CD14-positive monocyte (primary cell): ENCODE measurements at regions not wholly inside any gene's neighbourhood (a gene's known extent, or its start where the extent isn't known, plus 50 kb on each side); places are given as distances from the start of the nearest gene placed in this dataset.

Source experiments
- DNase-seq, 3 donors: peaks; one replicate each; pipeline ENCODE4 v3.0.0-alpha.2; 2011 to 2022
- H2AFZ ChIP-seq: 2 replicates; pipeline ENCODE4 v1.6.0; 2012; ENCODE audit warnings: mild to moderate bottlenecking, low read depth, low read length, inconsistent platforms; ENCODE audit not compliant: insufficient read depth, poor library complexity, severe bottlenecking
- H3K27ac ChIP-seq, 2 donors: 1 replicate in 1 of 2; 2 replicates in 1 of 2; pipeline ENCODE4 v1.5.1; 2012 to 2013; ENCODE audit warnings: low read length in 2 of 2, control low read depth in 1 of 2, inconsistent platforms in 1 of 2, low read depth in 1 of 2, mild to moderate bottlenecking in 1 of 2
- H3K27me3 ChIP-seq, 2 donors: one replicate each; pipeline versions ENCODE4 v1.6.0 to v1.6.1; 2011 to 2013; ENCODE audit warnings: low read length in 2 of 2; ENCODE audit not compliant: control insufficient read depth in 2 of 2, insufficient read depth in 2 of 2
- H3K36me3 ChIP-seq, 2 donors: replicated peaks in 1 of 2; 1 replicate in 1 of 2; 2 replicates in 1 of 2; pipeline versions ENCODE4 v1.5.1 to v1.6.1; 2012 to 2013; ENCODE audit warnings: low read length in 2 of 2, control low read depth in 1 of 2, inconsistent platforms in 1 of 2, mild to moderate bottlenecking in 1 of 2; ENCODE audit not compliant: insufficient read depth in 2 of 2, control insufficient read depth in 1 of 2
- H3K4me1 ChIP-seq, 2 donors: 1 replicate in 1 of 2; 2 replicates in 1 of 2; pipeline versions ENCODE4 v1.5.1 to v1.6.1; 2012 to 2013; ENCODE audit warnings: low read length in 2 of 2, control low read depth in 1 of 2, inconsistent platforms in 1 of 2, mild to moderate bottlenecking in 1 of 2, moderate library complexity in 1 of 2; ENCODE audit not compliant: insufficient read depth in 2 of 2, control insufficient read depth in 1 of 2
- H3K4me2 ChIP-seq: replicated peaks from 2 replicates; pipeline ENCODE3; 2012; ENCODE audit warnings: low read length, moderate library complexity, mild to moderate bottlenecking; ENCODE audit not compliant: poor library complexity, severe bottlenecking; ENCODE audit errors: extremely low read depth
- H3K4me3 ChIP-seq, 3 experiments: fragments of 200-600 bp in 1 of 3; sonication (generic) in 1 of 3; replicated peaks in 1 of 3; 1 replicate in 2 of 3; 2 replicates in 1 of 3; pipeline ENCODE4 v1.5.1; 2011 to 2013; ENCODE audit warnings: low read length in 3 of 3, mild to moderate bottlenecking in 3 of 3, control low read depth in 2 of 3, low read depth in 2 of 3, inconsistent platforms in 1 of 3, moderate library complexity in 1 of 3
- H3K79me2 ChIP-seq: 2 replicates; pipeline ENCODE4 v1.6.0; 2012; ENCODE audit warnings: mild to moderate bottlenecking, control low read depth, inconsistent platforms, low read length, moderate library complexity; ENCODE audit not compliant: insufficient read depth
- H3K9ac ChIP-seq: 2 replicates; pipeline ENCODE4 v1.6.0; 2017; ENCODE audit warnings: low read length, mild to moderate bottlenecking; ENCODE audit not compliant: insufficient read depth, poor library complexity, severe bottlenecking
- H3K9me3 ChIP-seq, 2 donors: replicated peaks in 1 of 2; 1 replicate in 1 of 2; 2 replicates in 1 of 2; pipeline versions ENCODE4 v1.5.1 to v1.6.1; 2012 to 2013; ENCODE audit warnings: low read length in 2 of 2, control low read depth in 1 of 2; ENCODE audit not compliant: control insufficient read depth in 1 of 2, insufficient read depth in 1 of 2
- H4K20me1 ChIP-seq: 2 replicates; pipeline ENCODE4 v1.6.0; 2012; ENCODE audit warnings: mild to moderate bottlenecking, low read length, control low read depth, moderate library complexity; ENCODE audit not compliant: insufficient read depth
- H3K27ac Mint-ChIP-seq, 7 donors: one replicate each; pipeline ENCODE4 v1.8.0; 2020; ENCODE audit warnings: mild to moderate bottlenecking in 7 of 7, mixed read lengths in 7 of 7, moderate library complexity in 6 of 7, inconsistent platforms in 2 of 7
- H3K27me3 Mint-ChIP-seq, 3 donors: one replicate each; pipeline ENCODE4 v1.8.0; 2021 to 2022; ENCODE audit warnings: low read depth in 3 of 3, mild to moderate bottlenecking in 3 of 3, mixed read lengths in 3 of 3, moderate library complexity in 3 of 3, inconsistent platforms in 1 of 3
- H3K36me3 Mint-ChIP-seq, 2 donors: one replicate each; pipeline ENCODE4 v1.8.0; 2020; ENCODE audit warnings: mixed read lengths in 2 of 2, inconsistent platforms in 1 of 2, mild to moderate bottlenecking in 1 of 2
- H3K4me1 Mint-ChIP-seq: one replicate; pipeline ENCODE4 v1.8.0; 2020; ENCODE audit warnings: mild to moderate bottlenecking, mixed read lengths
- H3K4me3 Mint-ChIP-seq, 2 donors: one replicate each; pipeline ENCODE4 v1.8.0; 2020; ENCODE audit warnings: mild to moderate bottlenecking in 2 of 2, mixed read lengths in 2 of 2, moderate library complexity in 1 of 2
- H3K9me3 Mint-ChIP-seq, 7 donors: one replicate each; pipeline ENCODE4 v1.8.0; 2020 to 2022; ENCODE audit warnings: mixed read lengths in 7 of 7, mild to moderate bottlenecking in 6 of 7, moderate library complexity in 6 of 7, inconsistent platforms in 2 of 7
- CTCF ChIP-seq: fragments of 200-600 bp; IDR thresholded peaks from one replicate; pipeline ENCODE4 v1.8.0; 2022; ENCODE audit warnings: antibody characterized with exemption, mild to moderate bottlenecking
- WGBS: methylation state at CpG from one replicate; pipeline ENCODE4 v1.1.5; 2013; ENCODE audit warnings: missing lambda C conversion rate; ENCODE audit not compliant: insufficient coverage; 5-methylcytosine and 5-hydroxymethylcytosine counted together
- intact Hi-C, 2 donors: fragments of 100-400 bp; cut with micrococcal nuclease; formaldehyde crosslinking; loops; one replicate each; pipeline versions ENCODE4 v1.15.0 to v1.15.1; 2023

DNA sequence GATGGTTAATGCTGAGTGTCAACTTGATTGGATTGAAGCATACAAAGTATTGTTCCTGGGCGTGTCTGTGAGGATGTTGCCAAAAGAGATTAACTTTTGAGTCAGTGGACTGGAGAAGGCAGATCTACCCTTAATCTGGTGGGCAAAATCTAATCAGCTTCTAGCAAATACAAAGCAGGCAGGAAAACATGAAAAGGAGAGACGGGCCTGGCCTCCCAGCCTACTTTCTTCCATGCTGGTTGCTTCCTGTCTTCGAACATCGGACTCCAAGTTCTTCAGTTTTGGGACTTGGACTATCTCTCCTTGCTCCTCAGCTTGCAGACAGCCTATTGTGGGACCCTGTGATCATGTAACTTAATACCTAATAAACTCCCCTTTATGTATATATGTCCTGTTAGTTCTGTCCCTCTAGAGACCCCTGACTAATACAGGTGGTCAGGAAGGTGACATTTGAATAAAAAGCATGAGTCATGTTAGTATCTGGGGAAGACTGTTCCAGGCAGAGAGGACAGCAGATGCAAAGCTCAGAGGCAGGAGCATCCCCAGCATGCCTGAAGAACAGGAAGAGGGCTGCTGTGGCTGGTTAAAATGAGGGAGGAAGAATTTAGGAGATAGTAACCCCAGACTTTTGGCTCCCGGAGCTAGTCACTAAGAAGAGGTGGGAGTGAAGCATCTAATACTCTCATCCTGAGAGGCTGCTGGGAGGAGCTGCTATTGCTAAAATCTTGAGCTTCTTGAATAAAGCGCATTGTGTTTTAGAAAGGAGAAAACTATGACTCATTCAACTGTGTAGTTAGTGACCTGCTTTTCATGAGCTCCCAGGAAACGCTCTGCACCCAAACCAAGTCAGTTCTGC is 207.4 kb upstream of the HES1 start:
- H3K4me1 Mint-ChIP-seq, result peaks cover 19% of the 10 kb centered on the region
- intact Hi-C loops, result no loop called here
- H3K36me3 Mint-ChIP-seq, result peaks cover 0 to 2% of the 10 kb centered on the region in 2 donors
- H3K4me2 ChIP-seq, result no peak overlapping the region
- H3K27me3 ChIP-seq, result no peaks in the 10 kb centered on the region
- no peak overlapping the region for H3K4me3 ChIP-seq
- 90% methylated on average over 2 of the region's 7 CpGs for WGBS
- H4K20me1 ChIP-seq, result no peaks in the 10 kb centered on the region
- H3K4me1 ChIP-seq, result peaks cover 4 to 11% of the 10 kb centered on the region in 2 donors
- TF ChIP-seq CTCF, result no peak
- H3K9me3 Mint-ChIP-seq, result peaks cover 2 to 16% (median 10%) of the 10 kb centered on the region in 7 donors
- no peaks in the 10 kb centered on the region for H3K36me3 ChIP-seq
- H3K79me2 ChIP-seq, result no peaks in the 10 kb centered on the region
- no peak overlapping the region for H3K9ac ChIP-seq
- no peak overlapping the region for H3K4me3 Mint-ChIP-seq
- H2AFZ ChIP-seq, result no peak overlapping the region
- H3K27me3 Mint-ChIP-seq, result peaks cover 0 to 7% (median 4%) of the 10 kb centered on the region in 3 donors
- H3K9me3 ChIP-seq, result peaks cover 0 to 13% of the 10 kb centered on the region in 2 donors
- H3K27ac Mint-ChIP-seq, result peak overlapping the region in 1 of 7 donors; percentile 73
- no peak for DNase-seq
- H3K27ac ChIP-seq, result no peak overlapping the region

GRCh38 chr3:193929373-193929772 is 206.6 kb upstream of the HES1 start:
- Mint-ChIP-seq H3K36me3 (no peaks in the 10 kb centered on the region), H3K27ac (peak overlapping the region in 1 of 7 donors; percentile 59), H3K4me3 (no peak overlapping the region), H3K9me3 (peaks cover 0 to 8% (median 3%) of the 10 kb centered on the region in 7 donors), H3K4me1 (peaks cover 19% of the 10 kb centered on the region), H3K27me3 (peaks cover 0 to 7% (median 4%) of the 10 kb centered on the region in 3 donors)
- peaks cover 4 to 11% of the 10 kb centered on the region in 2 donors for H3K4me1 ChIP-seq
- no peak for DNase-seq
- intact Hi-C loops, result no loop called here
- H3K9me3 ChIP-seq, result peaks cover 0 to 8% of the 10 kb centered on the region in 2 donors
- no peak overlapping the region for H3K27ac ChIP-seq
- no peak overlapping the region for H3K4me2 ChIP-seq
- H3K9ac ChIP-seq, result no peak overlapping the region
- no peaks in the 10 kb centered on the region for H4K20me1 ChIP-seq
- no peak for TF ChIP-seq CTCF
- H3K36me3 ChIP-seq, result no peaks in the 10 kb centered on the region
- no peaks in the 10 kb centered on the region for H3K79me2 ChIP-seq
- H3K4me3 ChIP-seq, result no peak overlapping the region
- whole genome bisulfite sequencing, result 91% methylated on average over 3 of the region's 5 CpGs
- no peaks in the 10 kb centered on the region for H3K27me3 ChIP-seq
- H2AFZ ChIP-seq, result no peak overlapping the region
